K562 (cell line): ENCODE measurements at regions not wholly inside any gene's neighbourhood (a gene's known extent, or its start where the extent isn't known, plus 50 kb on each side); places are given as distances from the start of the nearest gene placed in this dataset.

Source experiments
- ATAC-seq: fragments of 200-7000 bp; cut with Tn5 transposase; 3 replicates; pipeline ENCODE4 v1.9.1; 2020; ENCODE audit warnings: moderate library complexity
- BruUV-seq: library from RNA; stranded (reverse); fragments of 400-500 nt; replicated peaks from 2 replicates; lab custom pipeline; 2021; lab: Mats Ljungman, UMichigan
- CTCF ChIA-PET: fragments of 300-600 bp; formaldehyde crosslinking; extraction: SDS; loops from one replicate; lab custom pipeline; 2021; ENCODE audit warnings: low intra/inter-chr PET ratio; lab: Yijun Ruan, JAX
- POLR2A ChIA-PET: fragments of 300-600, 350-650 bp; sonication (Branson Sonifier 250); formaldehyde crosslinking; extraction: SDS; loops from one replicate; lab custom pipeline; 2021; ENCODE audit warnings: antibody characterized with exemption, inconsistent platforms; lab: Yijun Ruan, JAX
- DNase-seq, 4 experiments: peaks; one replicate each; pipeline versions ENCODE4 v3.0.0 to v3.0.0-alpha.2; 2011 to 2018; ENCODE audit warnings: low spot score in 3 of 4, mixed read lengths in 3 of 4; ENCODE audit errors: extremely low read depth in 1 of 4
- FAIRE-seq: peaks from 2 replicates; lab custom pipeline; 2011; peaks lifted over from hg19 to GRCh38; lab: Jason Lieb, UNC
- H2AFZ ChIP-seq: 2 replicates; pipeline ENCODE4 v1.6.0; 2011; ENCODE audit warnings: low read depth, low read length, control low read depth, inconsistent platforms
- H3K27ac ChIP-seq: fragments of 200-600 bp; 3 replicates; pipeline ENCODE4 v1.8.0; 2011; ENCODE audit warnings: low read depth, mild to moderate bottlenecking, control low read depth, inconsistent platforms, low read length, moderate library complexity, mixed read lengths; ENCODE audit errors: extremely low read depth
- H3K27me3 ChIP-seq, 2 experiments: fragments of 300-600 bp in 1 of 2; 2 replicates in 1 of 2; 3 replicates in 1 of 2; pipeline versions ENCODE4 v1.6.0 to v1.8.0; 2011; ENCODE audit warnings: inconsistent platforms in 2 of 2, low read length in 2 of 2, mild to moderate bottlenecking in 1 of 2, mixed read lengths in 1 of 2, moderate library complexity in 1 of 2; ENCODE audit not compliant: control insufficient read depth in 2 of 2, insufficient read depth in 2 of 2
- H3K36me3 ChIP-seq: fragments of 300-600 bp; 3 replicates; pipeline ENCODE4 v1.8.0; 2011; ENCODE audit warnings: mild to moderate bottlenecking, low read length, inconsistent platforms; ENCODE audit not compliant: control insufficient read depth, insufficient read depth
- H3K4me1 ChIP-seq, 2 experiments: fragments of 200-600 bp in 1 of 2; replicated peaks in 1 of 2; 2 replicates in 1 of 2; 3 replicates in 1 of 2; pipeline versions ENCODE4 v1.5.1 to v1.8.0; 2011; ENCODE audit warnings: inconsistent platforms in 2 of 2, low read length in 2 of 2, mild to moderate bottlenecking in 1 of 2, mixed read lengths in 1 of 2, moderate library complexity in 1 of 2; ENCODE audit not compliant: control insufficient read depth in 2 of 2, insufficient read depth in 2 of 2
- H3K4me2 ChIP-seq: 2 replicates; pipeline ENCODE4 v1.6.1; 2011; ENCODE audit warnings: low read length, control low read depth, inconsistent platforms, mixed read lengths; ENCODE audit not compliant: insufficient read depth
- H3K4me3 ChIP-seq: fragments of 200-600 bp; sonication (generic), shearing (Covaris generic); 2 replicates; pipeline ENCODE4 v1.5.1; 2016; ENCODE audit warnings: control low read depth, inconsistent platforms
- H3K79me2 ChIP-seq: fragments of 200-600 bp; 3 replicates; pipeline ENCODE4 v1.8.0; 2011; ENCODE audit warnings: low read length, inconsistent platforms; ENCODE audit not compliant: control insufficient read depth, insufficient read depth
- H3K9ac ChIP-seq, 2 experiments: 2 replicates each; pipeline versions ENCODE4 v1.6.0 to v1.6.1; 2011; ENCODE audit warnings: low read depth in 2 of 2, low read length in 2 of 2, control low read depth in 1 of 2, inconsistent platforms in 1 of 2, mild to moderate bottlenecking in 1 of 2, mixed read lengths in 1 of 2; ENCODE audit not compliant: insufficient read depth in 1 of 2
- H3K9me1 ChIP-seq: one replicate; pipeline ENCODE4 v1.6.0; 2011; ENCODE audit warnings: inconsistent platforms, mild to moderate bottlenecking, low read length, moderate library complexity; ENCODE audit not compliant: control insufficient read depth, insufficient read depth
- H3K9me3 ChIP-seq: replicated peaks from 2 replicates; pipeline ENCODE4 v1.5.1; 2011; ENCODE audit warnings: low read depth, low read length, inconsistent platforms; ENCODE audit not compliant: control insufficient read depth, insufficient read depth
- H4K20me1 ChIP-seq: replicated peaks from 2 replicates; pipeline ENCODE4 v1.6.1; 2011; ENCODE audit warnings: low read length, inconsistent platforms, mixed read lengths; ENCODE audit not compliant: control insufficient read depth, insufficient read depth
- DDX20 ChIP-seq: fragments of 450-650 bp; IDR thresholded peaks from 2 replicates; pipeline ENCODE4 v1.6.1; 2016; ENCODE audit warnings: missing genetic modification characterization, low read depth, mild to moderate bottlenecking, missing compliant biosample characterization, moderate library complexity
- HEY1 ChIP-seq: fragments of 250-450 bp; sonication (Bioruptor Pico); IDR thresholded peaks from 2 replicates; pipeline ENCODE4 v1.5.0; 2020; ENCODE audit warnings: mild to moderate bottlenecking, moderate library complexity, borderline replicate concordance
- IFI16 ChIP-seq: fragments of 250-450 bp; sonication (Bioruptor Pico); IDR thresholded peaks from 2 replicates; pipeline ENCODE4 v2.1.2; 2022; ENCODE audit warnings: mild to moderate bottlenecking, inconsistent platforms
- MEIS2 ChIP-seq: fragments of 450-650 bp; IDR thresholded peaks from 2 replicates; pipeline ENCODE4 v1.6.1; 2014; ENCODE audit warnings: mild to moderate bottlenecking; ENCODE audit not compliant: partially characterized antibody
- MIER1 ChIP-seq: fragments of 450-650 bp; IDR thresholded peaks from 2 replicates; pipeline ENCODE4 v1.6.1; 2016; ENCODE audit warnings: antibody characterized with exemption, mild to moderate bottlenecking, low read depth
- NFE2L1 ChIP-seq: fragments of 450-650 bp; IDR thresholded peaks from 2 replicates; pipeline ENCODE4 v1.6.1; 2016; ENCODE audit warnings: missing genetic modification characterization, low read depth, mild to moderate bottlenecking, missing compliant biosample characterization, moderate library complexity, borderline replicate concordance
- PTBP1 ChIP-seq: fragments of 200-400 bp; formaldehyde crosslinking; IDR thresholded peaks from 2 replicates; pipeline ENCODE4 v1.6.1; 2017; ENCODE audit warnings: low read depth, low read length
- RBM15 ChIP-seq: fragments of 200-400 bp; formaldehyde crosslinking; IDR thresholded peaks from 2 replicates; pipeline ENCODE4 v1.6.1; 2018; ENCODE audit warnings: mild to moderate bottlenecking, low read length, moderate library complexity; ENCODE audit not compliant: insufficient read depth
- TCFL5 ChIP-seq: fragments of 250-450 bp; sonication (Bioruptor Pico); conservative IDR thresholded peaks from 2 replicates; pipeline ENCODE4 v1.6.1; 2021; ENCODE audit warnings: mild to moderate bottlenecking, moderate library complexity, matching md5 sums
- ZNF79 ChIP-seq: fragments of 250-450 bp; sonication (Bioruptor Pico); IDR thresholded peaks from 2 replicates; pipeline ENCODE4 v1.4.0; 2020; ENCODE audit warnings: low read depth, mild to moderate bottlenecking, moderate library complexity
- in situ Hi-C: fragments of 300-500 bp; cut with MboI; formaldehyde crosslinking; loops from 4 replicates; pipeline ENCODE4 v1.15.0; 2018; ENCODE audit warnings: inconsistent platforms, mixed read lengths
- intact Hi-C: fragments of 100-400 bp; cut with micrococcal nuclease; formaldehyde crosslinking; loops from 2 replicates; pipeline ENCODE4 v1.14.2; 2022
- TF ChIP-seq, protein P1 (sequence below): fragments of 200-800 bp; sonication (Bioruptor generic); IDR thresholded peaks from 2 replicates; pipeline ENCODE4 v1.6.1; 2016; ENCODE audit warnings: missing genetic modification characterization, missing compliant biosample characterization
- TF ChIP-seq, protein P2 (sequence below): sonication (generic); formaldehyde crosslinking; IDR thresholded peaks from 2 replicates; pipeline ENCODE4 v1.8.1; 2023; ENCODE audit warnings: mild to moderate bottlenecking, missing genetic modification reagents, moderate library complexity

DNA sequence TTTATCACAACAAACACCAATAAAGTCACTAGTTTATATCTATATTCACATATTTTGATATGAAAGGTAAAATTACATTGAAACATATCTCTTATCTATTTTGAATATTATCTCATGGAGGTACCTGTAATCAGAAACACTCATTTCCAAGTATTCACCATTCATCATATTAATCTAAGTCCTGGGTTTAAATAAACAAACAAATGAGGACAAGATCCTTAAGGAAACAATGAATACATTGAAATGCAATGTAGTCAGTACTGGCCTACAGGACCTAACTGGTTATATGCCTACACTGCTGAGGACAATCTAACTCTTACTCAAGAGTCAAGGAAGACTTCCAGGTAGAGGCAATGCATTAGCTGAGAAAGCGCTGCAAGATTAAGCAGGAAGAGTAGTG lies 1411.9 kb upstream of the RAG2 start (continued):
- TF ChIP-seq, protein P1, sequence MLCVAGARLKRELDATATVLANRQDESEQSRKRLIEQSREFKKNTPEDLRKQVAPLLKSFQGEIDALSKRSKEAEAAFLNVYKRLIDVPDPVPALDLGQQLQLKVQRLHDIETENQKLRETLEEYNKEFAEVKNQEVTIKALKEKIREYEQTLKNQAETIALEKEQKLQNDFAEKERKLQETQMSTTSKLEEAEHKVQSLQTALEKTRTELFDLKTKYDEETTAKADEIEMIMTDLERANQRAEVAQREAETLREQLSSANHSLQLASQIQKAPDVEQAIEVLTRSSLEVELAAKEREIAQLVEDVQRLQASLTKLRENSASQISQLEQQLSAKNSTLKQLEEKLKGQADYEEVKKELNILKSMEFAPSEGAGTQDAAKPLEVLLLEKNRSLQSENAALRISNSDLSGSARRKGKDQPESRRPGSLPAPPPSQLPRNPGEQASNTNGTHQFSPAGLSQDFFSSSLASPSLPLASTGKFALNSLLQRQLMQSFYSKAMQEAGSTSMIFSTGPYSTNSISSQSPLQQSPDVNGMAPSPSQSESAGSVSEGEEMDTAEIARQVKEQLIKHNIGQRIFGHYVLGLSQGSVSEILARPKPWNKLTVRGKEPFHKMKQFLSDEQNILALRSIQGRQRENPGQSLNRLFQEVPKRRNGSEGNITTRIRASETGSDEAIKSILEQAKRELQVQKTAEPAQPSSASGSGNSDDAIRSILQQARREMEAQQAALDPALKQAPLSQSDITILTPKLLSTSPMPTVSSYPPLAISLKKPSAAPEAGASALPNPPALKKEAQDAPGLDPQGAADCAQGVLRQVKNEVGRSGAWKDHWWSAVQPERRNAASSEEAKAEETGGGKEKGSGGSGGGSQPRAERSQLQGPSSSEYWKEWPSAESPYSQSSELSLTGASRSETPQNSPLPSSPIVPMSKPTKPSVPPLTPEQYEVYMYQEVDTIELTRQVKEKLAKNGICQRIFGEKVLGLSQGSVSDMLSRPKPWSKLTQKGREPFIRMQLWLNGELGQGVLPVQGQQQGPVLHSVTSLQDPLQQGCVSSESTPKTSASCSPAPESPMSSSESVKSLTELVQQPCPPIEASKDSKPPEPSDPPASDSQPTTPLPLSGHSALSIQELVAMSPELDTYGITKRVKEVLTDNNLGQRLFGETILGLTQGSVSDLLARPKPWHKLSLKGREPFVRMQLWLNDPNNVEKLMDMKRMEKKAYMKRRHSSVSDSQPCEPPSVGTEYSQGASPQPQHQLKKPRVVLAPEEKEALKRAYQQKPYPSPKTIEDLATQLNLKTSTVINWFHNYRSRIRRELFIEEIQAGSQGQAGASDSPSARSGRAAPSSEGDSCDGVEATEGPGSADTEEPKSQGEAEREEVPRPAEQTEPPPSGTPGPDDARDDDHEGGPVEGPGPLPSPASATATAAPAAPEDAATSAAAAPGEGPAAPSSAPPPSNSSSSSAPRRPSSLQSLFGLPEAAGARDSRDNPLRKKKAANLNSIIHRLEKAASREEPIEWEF = no peak
- TF ChIP-seq MEIS2 = no peak

DNA sequence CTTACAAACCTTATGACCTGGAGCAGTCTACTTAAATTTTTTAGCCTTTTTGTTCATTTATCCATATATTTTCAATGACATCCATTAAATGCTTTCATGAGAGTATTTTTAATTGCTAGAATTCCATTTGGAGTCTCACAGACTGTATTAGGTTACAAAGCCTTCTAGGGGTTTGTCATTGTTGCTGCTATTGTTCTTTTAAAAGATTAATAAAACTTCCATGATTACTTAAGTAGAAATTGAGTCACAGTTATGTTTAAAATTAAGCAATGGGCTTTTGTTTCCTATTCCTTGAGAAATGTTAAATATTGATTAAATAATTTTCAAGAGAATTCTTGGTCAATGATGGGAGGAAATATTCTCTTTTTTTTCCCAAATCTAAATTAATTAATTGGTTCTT lies 1408.4 kb upstream of the RAG2 start:
- Histone ChIP-seq H2AFZ (no peak overlapping the region), H3K4me3 (no peak overlapping the region), H3K4me2 (no peak overlapping the region), H3K27me3 (no peaks in the 10 kb centered on the region), H3K9me3 (no peaks in the 10 kb centered on the region), H3K4me1 (no peaks in the 10 kb centered on the region), H4K20me1 (no peaks in the 10 kb centered on the region), H3K79me2 (no peaks in the 10 kb centered on the region), H3K36me3 (no peaks in the 10 kb centered on the region), H3K27ac (no peak overlapping the region), H3K9ac (no peak overlapping the region), H3K9me1 (no peaks in the 10 kb centered on the region)
- no TSS peak for BruUV-seq
- in situ Hi-C loops = no loop called here
- TF ChIP-seq IFI16 (no peak), PTBP1 (no peak), NFE2L1 (tag) (no peak), ZNF79 (CRISPR knock-in tag) (no peak), DDX20 (tag) (no peak), MIER1 (no peak), HEY1 (CRISPR knock-in tag) (no peak), RBM15 (no peak), TCFL5 (no peak)
- TF ChIP-seq, protein P2, sequence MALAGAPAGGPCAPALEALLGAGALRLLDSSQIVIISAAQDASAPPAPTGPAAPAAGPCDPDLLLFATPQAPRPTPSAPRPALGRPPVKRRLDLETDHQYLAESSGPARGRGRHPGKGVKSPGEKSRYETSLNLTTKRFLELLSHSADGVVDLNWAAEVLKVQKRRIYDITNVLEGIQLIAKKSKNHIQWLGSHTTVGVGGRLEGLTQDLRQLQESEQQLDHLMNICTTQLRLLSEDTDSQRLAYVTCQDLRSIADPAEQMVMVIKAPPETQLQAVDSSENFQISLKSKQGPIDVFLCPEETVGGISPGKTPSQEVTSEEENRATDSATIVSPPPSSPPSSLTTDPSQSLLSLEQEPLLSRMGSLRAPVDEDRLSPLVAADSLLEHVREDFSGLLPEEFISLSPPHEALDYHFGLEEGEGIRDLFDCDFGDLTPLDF = no peak
- DNase-seq (no peak), ATAC-seq (no peak), FAIRE-seq (no peak)
- intact Hi-C loops = no loop called here
- POLR2A ChIA-PET = no interaction called here
- CTCF ChIA-PET = no interaction called here
